OCI-LY7 (cell line): ENCODE measurements at regions not wholly inside any gene's neighbourhood (a gene's known extent, or its start where the extent isn't known, plus 50 kb on each side); places are given as distances from the start of the nearest gene placed in this dataset.

ENCODE experiments used
- BruUV-seq: library from RNA; stranded (reverse); fragments of 400-500 nt; replicated peaks from 2 replicates; lab custom pipeline; 2021; lab: Mats Ljungman, UMichigan
- CTCF ChIA-PET: fragments of 300-600 bp; sonication (Branson Sonifier 250); formaldehyde crosslinking; loops from one replicate; lab custom pipeline; 2022; ENCODE audit warnings: antibody characterized with exemption; ENCODE audit not compliant: unreplicated experiment; lab: Charles Lee
- POLR2A ChIA-PET: fragments of 300-600 bp; sonication (Branson Sonifier 250); formaldehyde crosslinking; loops from one replicate; lab custom pipeline; 2022; ENCODE audit warnings: antibody characterized with exemption; lab: Charles Lee
- DNase-seq: peaks from one replicate; pipeline ENCODE4 v3.0.0-alpha.2; 2015; ENCODE audit warnings: low spot score
- H2AFZ ChIP-seq: fragments of 200-600 bp; sonication (generic), shearing (Covaris generic); 2 replicates; pipeline ENCODE4 v1.6.1; 2014; ENCODE audit warnings: mild to moderate bottlenecking, antibody characterized with exemption, low read length, moderate library complexity
- H3K27ac ChIP-seq: fragments of 200-600 bp; sonication (generic); 2 replicates; pipeline ENCODE4 v1.5.1; 2014; ENCODE audit warnings: mixed run types, low read depth, mild to moderate bottlenecking, moderate library complexity, low read length, inconsistent platforms; ENCODE audit not compliant: poor library complexity, severe bottlenecking
- H3K36me3 ChIP-seq: fragments of 200-600 bp; sonication (generic); 2 replicates; pipeline ENCODE4 v1.6.1; 2014; ENCODE audit warnings: mild to moderate bottlenecking, antibody characterized with exemption, low read length, moderate library complexity, mixed read lengths; ENCODE audit not compliant: insufficient read depth
- H3K4me1 ChIP-seq: fragments of 200-600 bp; sonication (generic); 2 replicates; pipeline ENCODE4 v1.5.1; 2014; ENCODE audit warnings: mild to moderate bottlenecking, low read length; ENCODE audit not compliant: insufficient read depth, poor library complexity, severe bottlenecking
- H3K4me2 ChIP-seq: fragments of 200-600 bp; sonication (generic); 2 replicates; pipeline ENCODE4 v1.6.1; 2014; ENCODE audit warnings: mild to moderate bottlenecking, low read length
- H3K4me3 ChIP-seq: fragments of 200-600 bp; sonication (generic); 2 replicates; pipeline ENCODE4 v1.5.1; 2014; ENCODE audit warnings: mild to moderate bottlenecking, low read depth, low read length; ENCODE audit not compliant: poor library complexity, severe bottlenecking
- H3K79me2 ChIP-seq: fragments of 200-600 bp; sonication (generic); 2 replicates; pipeline ENCODE4 v1.6.1; 2016; ENCODE audit warnings: low read depth, mild to moderate bottlenecking, low read length, moderate library complexity, mixed read lengths; ENCODE audit not compliant: insufficient read depth
- H3K9me2 ChIP-seq: fragments of 200-600 bp; sonication (generic); 2 replicates; pipeline ENCODE4 v1.6.1; 2016; ENCODE audit warnings: mild to moderate bottlenecking, low read length, mixed read lengths; ENCODE audit not compliant: insufficient read depth
- H3K9me3 ChIP-seq: fragments of 200-600 bp; sonication (generic); 2 replicates; pipeline ENCODE4 v1.6.1; 2014; ENCODE audit warnings: mild to moderate bottlenecking, mixed run types, low read length, mixed read lengths
- H4K20me1 ChIP-seq: fragments of 200-600 bp; sonication (generic); 2 replicates; pipeline ENCODE4 v1.6.1; 2014; ENCODE audit warnings: mild to moderate bottlenecking, antibody characterized with exemption, low read length, moderate library complexity, mixed read lengths; ENCODE audit not compliant: insufficient read depth
- CTCF ChIP-seq: fragments of 200-600 bp; sonication (generic); conservative IDR thresholded peaks from 2 replicates; pipeline ENCODE4 v1.5.1; 2014; ENCODE audit warnings: mild to moderate bottlenecking, antibody characterized with exemption, low read length, moderate library complexity, mixed read lengths
- EZH2phosphoT487 ChIP-seq: fragments of 200-600 bp; sonication (generic); IDR thresholded peaks from 2 replicates; pipeline ENCODE4 v1.6.1; 2018; ENCODE audit warnings: low read depth, borderline replicate concordance, mild to moderate bottlenecking, mixed run types, antibody characterized with exemption, low read length, moderate library complexity, mixed read lengths
- intact Hi-C: fragments of 100-400 bp; cut with micrococcal nuclease; formaldehyde crosslinking; loops from one replicate; pipeline ENCODE4 v1.10.0; 2022; ENCODE audit not compliant: unreplicated experiment

GRCh38 chr10:10508211-10508610 lies 509.5 kb upstream of the CELF2 start:
- H3K4me2 ChIP-seq, result no peak overlapping the region
- H3K79me2 ChIP-seq, result no peaks in the 10 kb centered on the region
- TF ChIP-seq CTCF (no peak), EZH2phosphoT487 (no peak)
- POLR2A ChIA-PET, result interaction anchor here (0.6 kb wide), 2 partner anchors 541 to 897 kb away, joined by 3 to 4 read pairs; no protein-coding TSS in a partner anchor
- no TSS peak for BruUV-seq
- no peak overlapping the region for H3K27ac ChIP-seq
- H4K20me1 ChIP-seq, result no peaks in the 10 kb centered on the region
- no peaks in the 10 kb centered on the region for H3K36me3 ChIP-seq
- intact Hi-C loops, result no loop called here
- no peaks in the 10 kb centered on the region; the same call in 1 of the 2 replicates for H3K9me2 ChIP-seq
- H3K4me1 ChIP-seq, result no peaks in the 10 kb centered on the region
- no peak overlapping the region for H2AFZ ChIP-seq
- DNase-seq, result no peak
- no peaks in the 10 kb centered on the region for H3K9me3 ChIP-seq
- no peak overlapping the region for H3K4me3 ChIP-seq
- CTCF ChIA-PET, result no interaction called here

GRCh38 chr10:10510179-10510578 lies 507.5 kb upstream of the CELF2 start:
- no peak overlapping the region for H3K27ac ChIP-seq
- H3K4me1 ChIP-seq, result no peaks in the 10 kb centered on the region
- no peak overlapping the region for H3K4me3 ChIP-seq
- no peaks in the 10 kb centered on the region for H3K79me2 ChIP-seq
- H3K4me2 ChIP-seq, result no peak overlapping the region
- no TSS peak for BruUV-seq
- H2AFZ ChIP-seq, result no peak overlapping the region
- intact Hi-C loops, result no loop called here
- TF ChIP-seq CTCF (no peak), EZH2phosphoT487 (no peak)
- no peaks in the 10 kb centered on the region for H4K20me1 ChIP-seq
- DNase-seq, result no peak
- ChIA-PET CTCF (no interaction called here), POLR2A (no interaction called here)
- H3K36me3 ChIP-seq, result no peaks in the 10 kb centered on the region
- no peaks in the 10 kb centered on the region for H3K9me3 ChIP-seq
- no peaks in the 10 kb centered on the region for H3K9me2 ChIP-seq

- intact Hi-C loops, result no loop called here
- Histone ChIP-seq H3K79me2 (no peaks in the 10 kb centered on the region), H3K36me3 (no peaks in the 10 kb centered on the region)
Measured at GRCh38 chr10:10513067-10513466, 504.6 kb upstream of the CELF2 start.

More at GRCh38 chr10:10513067-10513466, 504.6 kb upstream of the CELF2 start:
- DNase-seq, result no peak
- no peak overlapping the region for H2AFZ ChIP-seq
- H4K20me1 ChIP-seq, result no peaks in the 10 kb centered on the region
- H3K4me3 ChIP-seq, result no peak overlapping the region
- H3K9me3 ChIP-seq, result no peaks in the 10 kb centered on the region
- ChIA-PET POLR2A (interaction anchor here (1.4 kb wide), 1 partner anchor 15 kb away, joined by 4 read pairs; no protein-coding TSS in a partner anchor), CTCF (no interaction called here)
- no peaks in the 10 kb centered on the region for H3K4me1 ChIP-seq
- no peak overlapping the region for H3K27ac ChIP-seq
- TF ChIP-seq CTCF, result no peak
- no peak for TF ChIP-seq EZH2phosphoT487
- no peaks in the 10 kb centered on the region for H3K9me2 ChIP-seq
- no TSS peak for BruUV-seq
- no peak overlapping the region for H3K4me2 ChIP-seq
